ENCODE measurements at regions not wholly inside any gene's neighbourhood (a gene's known extent, or its start where the extent isn't known, plus 50 kb on each side); places are given as distances from the start of the nearest gene placed in this dataset.

- Histone ChIP-seq H3K27me3 (ENCODE audit: insufficient read depth, poor library complexity, severe bottlenecking) (no peaks in the 10 kb centered on the region), H3K27ac (replicated peaks) (no peak overlapping the region), H3K4me3 (replicated peaks; ENCODE audit: insufficient read depth, low read length) (no peak overlapping the region)
- TF ChIP-seq SPI1 (IDR thresholded peaks at IDR 0.05; ENCODE audit: borderline replicate concordance, low read depth) (no peak), GABPA (IDR thresholded peaks at IDR 0.05; ENCODE audit: low read depth) (no peak), CTCF (IDR thresholded peaks at IDR 0.05; ENCODE audit: insufficient read depth, low read length) (no peak), POLR2AphosphoS5 (IDR thresholded peaks at IDR 0.05; ENCODE audit: low read depth) (no peak), REST (IDR thresholded peaks at IDR 0.05; ENCODE audit: insufficient replicate concordance, low read depth) (no peak)
- DNase-seq (ENCODE audit: low read depth in 1 of 2, low spot score in 1 of 2): no peak
These were observed 560.2 kb downstream of the UQCRFS1 start for GRCh38 chr19:28652765-28653164.

DNA sequence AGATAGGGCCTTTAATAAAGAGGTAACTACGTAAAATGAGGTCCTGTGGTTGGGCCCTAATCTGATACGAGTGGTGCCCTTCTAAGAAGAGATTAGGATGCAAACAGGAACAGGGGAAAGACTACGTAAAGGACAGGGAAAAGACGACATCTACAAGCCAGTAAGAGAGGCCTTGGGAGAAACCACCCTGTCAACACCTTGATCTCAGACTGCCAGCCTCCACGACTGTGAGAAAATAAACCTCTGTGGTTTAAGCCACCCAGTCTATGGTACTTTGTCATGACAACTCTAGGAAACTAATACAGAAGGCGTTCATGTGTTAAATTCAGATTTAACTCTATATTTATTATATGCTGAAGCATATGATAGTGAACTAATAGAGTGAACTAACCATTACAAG, 566.3 kb downstream of the UQCRFS1 start:
- no peak overlapping the region for H3K27ac ChIP-seq (replicated peaks)
- no peak overlapping the region for H3K4me3 ChIP-seq (replicated peaks; ENCODE audit: insufficient read depth, low read length)
- no peaks in the 10 kb centered on the region for H3K27me3 ChIP-seq (ENCODE audit: insufficient read depth, poor library complexity, severe bottlenecking)
- DNase-seq (ENCODE audit: low read depth in 1 of 2, low spot score in 1 of 2): no peak
- TF ChIP-seq REST (IDR thresholded peaks at IDR 0.05; ENCODE audit: insufficient replicate concordance, low read depth) (no peak), CTCF (IDR thresholded peaks at IDR 0.05; ENCODE audit: insufficient read depth, low read length) (no peak), GABPA (IDR thresholded peaks at IDR 0.05; ENCODE audit: low read depth) (no peak), SPI1 (IDR thresholded peaks at IDR 0.05; ENCODE audit: borderline replicate concordance, low read depth) (no peak), POLR2AphosphoS5 (IDR thresholded peaks at IDR 0.05; ENCODE audit: low read depth) (no peak)

DNA sequence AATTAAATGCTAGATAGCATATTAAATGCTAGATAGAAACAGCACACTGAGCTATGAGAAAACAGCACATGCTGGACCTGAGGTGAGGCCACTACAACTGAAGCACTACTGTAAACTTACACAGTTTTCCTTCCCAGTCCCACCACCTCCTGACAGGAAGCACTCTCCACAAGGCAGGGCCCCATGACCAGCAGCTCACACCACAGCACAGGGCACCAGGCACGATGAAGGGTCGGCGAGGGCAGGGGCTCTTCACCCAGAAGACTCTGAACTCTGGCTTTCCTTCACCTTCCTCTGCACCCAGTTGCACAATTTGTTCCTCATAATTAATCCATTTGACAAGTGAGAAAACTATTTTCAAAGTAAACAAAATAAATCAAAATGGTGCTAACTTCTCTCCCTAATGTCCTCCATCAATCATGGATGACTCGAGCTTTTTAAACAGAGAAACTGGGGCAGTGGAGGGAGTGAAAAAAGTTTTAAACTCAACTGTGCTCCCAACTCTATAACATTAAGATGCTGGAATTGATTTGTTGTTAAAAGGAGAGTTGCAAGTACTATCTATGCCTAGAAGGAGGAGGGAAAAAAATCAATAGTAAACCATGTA, 568.7 kb downstream of the UQCRFS1 start:
- no peaks in the 10 kb centered on the region for H3K27me3 ChIP-seq (ENCODE audit: insufficient read depth, poor library complexity, severe bottlenecking)
- H3K27ac ChIP-seq (replicated peaks): no peak overlapping the region
- H3K4me3 ChIP-seq (replicated peaks; ENCODE audit: insufficient read depth, low read length): no peak overlapping the region
- TF ChIP-seq REST (IDR thresholded peaks at IDR 0.05; ENCODE audit: insufficient replicate concordance, low read depth) (no peak), GABPA (IDR thresholded peaks at IDR 0.05; ENCODE audit: low read depth) (no peak), POLR2AphosphoS5 (IDR thresholded peaks at IDR 0.05; ENCODE audit: low read depth) (no peak), SPI1 (IDR thresholded peaks at IDR 0.05; ENCODE audit: borderline replicate concordance, low read depth) (no peak), CTCF (IDR thresholded peaks at IDR 0.05; ENCODE audit: insufficient read depth, low read length) (no peak)
- no peak for DNase-seq (ENCODE audit: low read depth in 1 of 2, low spot score in 1 of 2)
